ENCODE measurements at regions not wholly inside any gene's neighbourhood (a gene's known extent, or its start where the extent isn't known, plus 50 kb on each side); places are given as distances from the start of the nearest gene placed in this dataset.

DNA sequence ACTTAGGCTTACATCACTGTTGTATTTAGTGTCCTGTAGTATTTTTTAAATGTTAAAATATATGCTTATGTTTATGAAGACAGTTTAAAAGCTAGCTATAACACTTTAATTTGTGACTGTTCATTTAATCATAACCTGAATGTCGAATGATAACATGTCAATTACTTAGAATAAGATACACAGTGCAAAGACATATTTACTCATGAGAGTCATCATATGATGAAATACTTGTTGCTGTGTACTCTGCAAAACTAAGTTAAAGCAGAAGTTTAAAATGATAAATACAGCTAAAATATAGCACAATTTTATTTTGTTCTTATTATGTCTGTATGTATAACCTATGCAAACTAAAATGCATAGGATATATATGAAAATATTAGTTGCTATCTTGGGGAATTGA, 497.4 kb downstream of the FSCB start:
- Mint-ChIP-seq H3K36me3 (ENCODE audit: low read depth) (no peaks in the 10 kb centered on the region), H3K9me3 (peaks cover 11% of the 10 kb centered on the region), H3K4me1 (no peaks in the 10 kb centered on the region), H3K27me3 (no peaks in the 10 kb centered on the region), H3K4me3 (no peak overlapping the region), H3K27ac (no peak overlapping the region)
- DNase-seq (no peak), ATAC-seq (no peak)

GRCh38 chr14:43988989-43989388, 518.1 kb downstream of the FSCB start:
- ATAC-seq, result no peak
- no peak for DNase-seq
- H3K4me3 Mint-ChIP-seq, result no peak overlapping the region
- H3K4me1 Mint-ChIP-seq, result no peaks in the 10 kb centered on the region
- H3K36me3 Mint-ChIP-seq (ENCODE audit: low read depth), result no peaks in the 10 kb centered on the region
- no peaks in the 10 kb centered on the region for H3K27me3 Mint-ChIP-seq
- no peak overlapping the region for H3K27ac Mint-ChIP-seq
- peaks cover 10% of the 10 kb centered on the region for H3K9me3 Mint-ChIP-seq

DNA sequence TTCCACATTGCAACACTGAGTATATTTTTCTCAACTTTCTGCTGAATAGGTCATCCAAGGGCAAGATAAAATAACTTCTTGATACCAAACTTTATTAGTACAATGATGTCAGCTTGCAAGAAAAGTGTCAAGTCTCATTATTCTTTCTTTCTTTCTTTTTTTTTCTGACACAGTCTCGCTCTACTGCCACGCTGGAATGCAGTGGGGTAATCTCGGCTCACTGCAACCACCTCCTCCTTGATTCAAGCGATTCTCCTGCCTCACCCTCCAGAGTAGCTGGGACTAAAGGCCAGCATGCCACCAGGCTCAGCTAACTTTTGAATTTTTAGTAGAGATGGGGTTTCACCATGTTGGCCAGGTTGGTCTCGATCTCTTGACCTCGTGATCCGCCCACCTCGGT, 523.4 kb downstream of the FSCB start:
- Mint-ChIP-seq H3K9me3 (peaks cover 10% of the 10 kb centered on the region), H3K4me3 (no peak overlapping the region), H3K27me3 (no peaks in the 10 kb centered on the region), H3K36me3 (ENCODE audit: low read depth) (no peaks in the 10 kb centered on the region), H3K27ac (no peak overlapping the region), H3K4me1 (no peaks in the 10 kb centered on the region)
- ATAC-seq (no peak), DNase-seq (no peak)

GRCh38 chr14:43981135-43981768, 525.8 kb downstream of the FSCB start:
- no peaks in the 10 kb centered on the region for H3K27me3 Mint-ChIP-seq
- H3K4me3 Mint-ChIP-seq, result no peak overlapping the region
- H3K9me3 Mint-ChIP-seq, result peaks cover 12% of the 10 kb centered on the region
- no peaks in the 10 kb centered on the region for H3K4me1 Mint-ChIP-seq
- no peak overlapping the region for H3K27ac Mint-ChIP-seq
- no peaks in the 10 kb centered on the region for H3K36me3 Mint-ChIP-seq (ENCODE audit: low read depth)
- DNase-seq (no peak), ATAC-seq (no peak)

GRCh38 chr14:43956741-43957140, 550.3 kb downstream of the FSCB start:
- H3K4me3 Mint-ChIP-seq, result no peak overlapping the region
- peaks cover 10% of the 10 kb centered on the region for H3K9me3 Mint-ChIP-seq
- H3K36me3 Mint-ChIP-seq (ENCODE audit: low read depth), result no peaks in the 10 kb centered on the region
- no peak for DNase-seq
- no peak for ATAC-seq
- no peaks in the 10 kb centered on the region for H3K4me1 Mint-ChIP-seq
- H3K27me3 Mint-ChIP-seq, result no peaks in the 10 kb centered on the region
- H3K27ac Mint-ChIP-seq, result no peak overlapping the region

GRCh38 chr14:43949400-43949799, 557.7 kb downstream of the FSCB start:
- Mint-ChIP-seq H3K27ac (no peak overlapping the region), H3K27me3 (no peaks in the 10 kb centered on the region), H3K4me1 (no peaks in the 10 kb centered on the region), H3K9me3 (peaks cover 9% of the 10 kb centered on the region), H3K4me3 (no peak overlapping the region), H3K36me3 (ENCODE audit: low read depth) (no peaks in the 10 kb centered on the region)
- ATAC-seq, result no peak
- DNase-seq, result no peak

- H3K4me1 Mint-ChIP-seq, result no peaks in the 10 kb centered on the region
- H3K27ac Mint-ChIP-seq, result no peak overlapping the region
- peaks cover 2% of the 10 kb centered on the region for H3K36me3 Mint-ChIP-seq (ENCODE audit: low read depth)
- ATAC-seq (no peak), DNase-seq (no peak)
- no peak overlapping the region for H3K4me3 Mint-ChIP-seq
- H3K9me3 Mint-ChIP-seq, result peaks cover 11% of the 10 kb centered on the region
- H3K27me3 Mint-ChIP-seq, result no peaks in the 10 kb centered on the region
These were observed 567.2 kb downstream of the FSCB start for GRCh38 chr14:43939836-43940235.

DNA sequence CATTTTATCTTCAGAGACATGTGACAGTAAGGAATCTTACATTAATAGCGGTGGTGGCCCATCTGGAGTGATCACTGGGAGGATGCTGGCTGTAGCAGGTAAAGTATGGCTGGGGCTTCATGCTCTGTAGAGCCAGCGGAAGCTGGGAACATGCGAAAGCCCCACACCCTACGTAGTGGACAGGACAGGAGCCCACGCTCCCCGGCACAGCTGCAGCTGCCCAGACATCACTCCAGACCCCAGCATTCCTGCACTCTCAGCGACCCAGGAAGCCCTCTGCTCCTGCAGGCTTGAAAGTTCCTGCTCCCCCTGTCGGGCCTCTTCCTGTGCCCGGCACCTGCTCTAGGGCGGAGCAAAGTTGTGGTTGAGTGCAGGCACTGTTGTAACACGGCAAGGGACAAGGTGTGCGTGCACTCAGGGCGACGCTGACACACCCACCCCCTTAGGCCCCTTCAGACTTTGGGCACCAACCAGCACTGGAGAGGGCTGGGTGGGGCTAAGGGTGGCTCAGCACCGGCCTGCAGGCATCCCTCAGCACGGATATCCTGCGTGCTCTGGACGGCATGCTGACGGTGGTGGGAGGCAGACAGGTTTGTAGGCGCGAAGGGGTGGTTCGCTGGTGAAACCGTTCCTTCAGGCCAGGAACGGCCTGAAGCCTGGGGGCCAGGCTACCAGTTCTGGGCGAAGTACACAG, 568.3 kb downstream of the FSCB start:
- ATAC-seq (no peak), DNase-seq (no peak)
- no peak overlapping the region for H3K27ac Mint-ChIP-seq
- H3K4me1 Mint-ChIP-seq, result no peaks in the 10 kb centered on the region
- no peak overlapping the region for H3K4me3 Mint-ChIP-seq
- peaks cover 2% of the 10 kb centered on the region for H3K36me3 Mint-ChIP-seq (ENCODE audit: low read depth)
- no peaks in the 10 kb centered on the region for H3K27me3 Mint-ChIP-seq
- H3K9me3 Mint-ChIP-seq, result peaks cover 11% of the 10 kb centered on the region

DNA sequence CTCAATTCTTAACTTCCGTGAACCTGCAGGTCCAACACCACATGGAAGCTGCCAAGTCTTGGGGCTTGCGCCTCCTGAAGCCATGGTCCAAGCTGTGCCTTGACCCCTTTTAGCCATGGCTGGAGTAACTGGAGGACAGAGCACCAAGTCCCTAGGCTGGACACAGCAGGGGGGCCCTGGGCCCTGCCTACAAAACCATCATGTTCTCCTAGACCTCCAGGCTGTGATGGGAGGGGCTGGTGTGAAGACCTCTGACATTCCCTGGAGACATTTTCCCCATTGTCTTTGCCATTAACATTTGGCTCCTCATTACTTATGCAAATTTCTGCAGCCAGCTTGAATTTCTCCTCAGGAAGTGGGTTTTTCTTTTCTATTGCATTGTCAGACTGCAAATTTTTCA, 570.1 kb downstream of the FSCB start:
- ATAC-seq (no peak), DNase-seq (no peak)
- H3K4me1 Mint-ChIP-seq, result no peaks in the 10 kb centered on the region
- H3K36me3 Mint-ChIP-seq (ENCODE audit: low read depth), result peaks cover 2% of the 10 kb centered on the region
- H3K27ac Mint-ChIP-seq, result no peak overlapping the region
- H3K4me3 Mint-ChIP-seq, result no peak overlapping the region
- H3K27me3 Mint-ChIP-seq, result no peaks in the 10 kb centered on the region
- H3K9me3 Mint-ChIP-seq, result peaks cover 14% of the 10 kb centered on the region

- DNase-seq (no peak), ATAC-seq (no peak)
- no peak overlapping the region for H3K27ac Mint-ChIP-seq
- H3K4me1 Mint-ChIP-seq, result no peaks in the 10 kb centered on the region
- no peak overlapping the region for H3K4me3 Mint-ChIP-seq
- H3K9me3 Mint-ChIP-seq, result peaks cover 22% of the 10 kb centered on the region
- no peaks in the 10 kb centered on the region for H3K27me3 Mint-ChIP-seq
- no peaks in the 10 kb centered on the region for H3K36me3 Mint-ChIP-seq (ENCODE audit: low read depth)
These were observed 573.0 kb downstream of the FSCB start for GRCh38 chr14:43934102-43934501.

DNA sequence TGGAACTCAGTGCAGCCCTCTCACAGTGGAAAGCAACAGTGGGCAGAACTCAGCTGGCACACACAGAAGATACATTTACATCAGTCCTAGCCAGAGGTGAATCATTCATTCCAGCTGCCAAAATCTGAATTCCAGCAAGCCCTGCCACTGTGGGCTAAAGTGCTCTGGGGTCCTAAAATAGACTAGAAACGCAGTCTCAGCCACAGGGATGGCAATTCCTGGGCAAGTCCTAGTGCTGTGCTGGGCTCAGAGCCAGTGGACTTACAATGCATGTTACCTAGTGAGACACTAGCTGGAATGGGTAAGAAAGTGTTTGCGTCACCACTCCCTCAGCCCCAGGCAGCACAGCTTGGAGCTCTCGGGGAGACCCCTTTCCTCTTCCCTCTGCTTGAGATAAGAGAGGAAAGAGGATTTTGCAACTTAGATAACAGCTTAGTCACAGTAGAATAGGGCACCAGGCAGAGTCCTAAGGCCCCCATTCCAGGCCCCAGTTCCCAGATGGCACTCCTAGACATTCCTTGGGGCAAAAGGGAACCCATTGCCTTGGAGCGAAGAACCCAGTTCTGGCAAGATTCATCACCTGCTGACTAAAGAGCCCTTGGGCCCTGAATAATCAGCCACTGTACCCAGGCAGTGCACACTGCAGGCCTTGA, 592.9 kb downstream of the FSCB start:
- H3K4me3 Mint-ChIP-seq, result no peak overlapping the region

DNA sequence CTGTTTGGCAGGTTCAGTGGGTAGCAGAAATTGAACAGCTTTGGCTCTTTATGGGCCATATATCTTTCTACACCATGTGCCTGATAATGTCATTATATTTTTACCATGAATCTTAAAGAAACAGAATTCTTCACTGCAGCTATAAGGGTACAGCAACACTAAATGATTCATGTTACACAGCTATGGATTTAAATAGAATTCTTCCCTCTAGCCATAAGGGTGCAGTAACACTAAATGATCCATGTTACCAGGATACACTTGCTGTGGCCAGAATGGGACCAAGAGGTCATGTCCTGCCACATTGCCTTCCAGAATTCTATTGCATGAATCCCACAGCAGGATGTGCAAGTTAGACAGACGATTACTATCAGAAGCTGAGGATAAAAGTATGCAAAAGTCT, 603.9 kb downstream of the FSCB start:
- no peaks in the 10 kb centered on the region for H3K9me3 Mint-ChIP-seq
- DNase-seq, result no peak
- no peaks in the 10 kb centered on the region for H3K36me3 Mint-ChIP-seq (ENCODE audit: low read depth)
- H3K27ac Mint-ChIP-seq, result no peak overlapping the region
- H3K4me3 Mint-ChIP-seq, result no peak overlapping the region
- H3K27me3 Mint-ChIP-seq, result no peaks in the 10 kb centered on the region
- no peak for ATAC-seq
- no peaks in the 10 kb centered on the region for H3K4me1 Mint-ChIP-seq

More for the DNA sequence above, 592.9 kb downstream of the FSCB start:
- Mint-ChIP-seq H3K27me3 (no peaks in the 10 kb centered on the region), H3K27ac (no peak overlapping the region), H3K9me3 (no peaks in the 10 kb centered on the region), H3K36me3 (ENCODE audit: low read depth) (no peaks in the 10 kb centered on the region), H3K4me1 (no peaks in the 10 kb centered on the region)
- no peak for ATAC-seq
- DNase-seq, result no peak

GRCh38 chr14:43901911-43902673, 605.0 kb downstream of the FSCB start:
- Mint-ChIP-seq H3K36me3 (ENCODE audit: low read depth) (no peaks in the 10 kb centered on the region), H3K27ac (no peak overlapping the region), H3K4me3 (no peak overlapping the region), H3K27me3 (no peaks in the 10 kb centered on the region), H3K4me1 (no peaks in the 10 kb centered on the region), H3K9me3 (no peaks in the 10 kb centered on the region)
- no peak for DNase-seq
- no peak for ATAC-seq

DNA sequence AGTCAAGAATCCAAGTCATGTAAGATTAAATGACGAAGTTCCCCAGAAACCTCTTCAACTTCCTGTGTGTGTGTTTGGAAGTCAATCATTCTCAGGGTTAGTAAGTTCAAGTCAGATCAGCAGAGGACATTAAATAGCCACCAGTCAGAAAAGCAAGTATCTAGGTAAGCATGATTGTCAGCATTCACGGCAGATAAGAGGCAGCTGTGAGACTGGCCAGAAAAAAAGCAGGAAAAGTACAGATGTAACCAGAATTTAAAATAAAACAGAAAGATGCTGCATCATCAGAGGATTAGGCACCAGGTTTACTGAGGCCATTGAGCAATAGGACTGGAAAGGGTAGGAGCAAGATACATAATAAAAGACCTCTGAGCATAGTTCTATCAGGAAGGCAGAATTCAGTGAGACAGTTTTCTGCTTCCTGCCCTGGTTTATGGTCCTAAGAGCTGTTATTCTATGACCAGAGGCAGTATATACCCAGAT, 606.9 kb downstream of the FSCB start:
- H3K9me3 Mint-ChIP-seq, result no peaks in the 10 kb centered on the region
- no peaks in the 10 kb centered on the region for H3K4me1 Mint-ChIP-seq
- DNase-seq, result no peak
- H3K27ac Mint-ChIP-seq, result no peak overlapping the region
- H3K27me3 Mint-ChIP-seq, result no peaks in the 10 kb centered on the region
- no peak for ATAC-seq
- no peak overlapping the region for H3K4me3 Mint-ChIP-seq
- H3K36me3 Mint-ChIP-seq (ENCODE audit: low read depth), result no peaks in the 10 kb centered on the region

GRCh38 chr14:43898687-43899086, 608.4 kb downstream of the FSCB start:
- Mint-ChIP-seq H3K4me1 (no peaks in the 10 kb centered on the region), H3K27me3 (no peaks in the 10 kb centered on the region), H3K36me3 (ENCODE audit: low read depth) (no peaks in the 10 kb centered on the region), H3K4me3 (no peak overlapping the region), H3K27ac (no peak overlapping the region), H3K9me3 (no peaks in the 10 kb centered on the region)
- DNase-seq, result no peak
- no peak for ATAC-seq
